HG03039 (cell line): ENCODE measurements at regions not wholly inside any gene's neighbourhood (a gene's known extent, or its start where the extent isn't known, plus 50 kb on each side); places are given as distances from the start of the nearest gene placed in this dataset.
"Not testable (repeated sequence)": the region's sequence is repeated elsewhere in the genome, so short reads cannot be mapped to it uniquely, and the experiment has no call there.

Experiments
- ATAC-seq: cut with Tn5 transposase; IDR thresholded peaks from one replicate; pipeline ENCODE4 v1.9.1; 2021; ENCODE audit warnings: mild to moderate bottlenecking, moderate library complexity; ENCODE audit not compliant: unreplicated experiment

- no peak for ATAC-seq
Observed at GRCh38 chr7:93048136-93048930, 69.4 kb downstream of the SAMD9 start.

- no peak for ATAC-seq
Observed at GRCh38 chr7:93047514-93048099, 70.2 kb downstream of the SAMD9 start.

GRCh38 chr7:93046641-93047040 is 71.1 kb downstream of the SAMD9 start:
- no peak for ATAC-seq

- no peak for ATAC-seq
Observed at GRCh38 chr7:93044147-93044810, 73.5 kb downstream of the SAMD9 start.

GRCh38 chr7:93043385-93043985 is 74.3 kb downstream of the SAMD9 start:
- no peak for ATAC-seq

- ATAC-seq, result no peak
Observed at GRCh38 chr7:93040355-93040754, 77.4 kb downstream of the SAMD9 start.

GRCh38 chr7:93039786-93040185 is 78.0 kb downstream of the SAMD9 start:
- ATAC-seq, result no peak

GRCh38 chr7:93039282-93039681 is 78.5 kb downstream of the SAMD9 start:
- no peak for ATAC-seq

- ATAC-seq, result peak; percentile 94
Observed at GRCh38 chr7:93036807-93037206, 81.0 kb downstream of the SAMD9 start.

GRCh38 chr7:93036149-93036640 is 81.6 kb downstream of the SAMD9 start:
- no peak for ATAC-seq

GRCh38 chr7:93031795-93032194 is 86.0 kb downstream of the SAMD9 start:
- ATAC-seq, result no peak

GRCh38 chr7:93030605-93031225 is 87.1 kb downstream of the SAMD9 start:
- ATAC-seq, result no peak

GRCh38 chr7:93029056-93029455 is 88.7 kb downstream of the SAMD9 start:
- ATAC-seq, result no peak

GRCh38 chr7:93028610-93029009 is 89.2 kb downstream of the SAMD9 start:
- no peak for ATAC-seq

GRCh38 chr7:93027044-93027443 is 90.7 kb downstream of the SAMD9 start:
- no peak for ATAC-seq

GRCh38 chr7:93026425-93026824 is 91.4 kb downstream of the SAMD9 start:
- no peak for ATAC-seq

GRCh38 chr7:93025389-93025788 is 92.4 kb downstream of the SAMD9 start:
- ATAC-seq, result no peak

GRCh38 chr7:93022931-93023478 is 94.8 kb downstream of the SAMD9 start:
- not testable (repeated sequence) for ATAC-seq

- ATAC-seq, result no peak
Observed at GRCh38 chr7:93021748-93022147, 96.0 kb downstream of the SAMD9 start.

GRCh38 chr7:93018716-93019115 is 99.1 kb downstream of the SAMD9 start:
- ATAC-seq, result no peak
